Neural cell (in vitro differentiated cells): ENCODE measurements at regions not wholly inside any gene's neighbourhood (a gene's known extent, or its start where the extent isn't known, plus 50 kb on each side); places are given as distances from the start of the nearest gene placed in this dataset.

Experiments
- H2AFZ ChIP-seq: fragments of 200-600, 300-800 bp; sonication (generic), shearing (Covaris generic); 2 replicates; pipeline ENCODE4 v1.6.0; 2014; ENCODE audit warnings: low read depth, mild to moderate bottlenecking, antibody characterized with exemption, low read length, moderate library complexity
- H3F3A ChIP-seq: fragments of 200-600 bp; shearing (Covaris generic); 2 replicates; pipeline ENCODE4 v1.6.1; 2016; ENCODE audit warnings: mild to moderate bottlenecking, moderate library complexity, mixed read lengths, antibody characterized with exemption, low read length; ENCODE audit not compliant: insufficient read depth, poor library complexity, severe bottlenecking
- H3K27ac ChIP-seq: fragments of 200-600, 300-800 bp; sonication (generic), shearing (Covaris generic); 2 replicates; pipeline ENCODE4 v1.5.1; 2014; ENCODE audit warnings: mild to moderate bottlenecking, low read length, moderate library complexity
- H3K27me3 ChIP-seq: fragments of 300-800, 200-600 bp; sonication (generic), shearing (Covaris generic); 2 replicates; pipeline ENCODE4 v1.6.0; 2014; ENCODE audit warnings: mild to moderate bottlenecking, low read depth, low read length, moderate library complexity; ENCODE audit not compliant: insufficient read depth
- H3K36me3 ChIP-seq: fragments of 300-800, 200-600 bp; sonication (generic), shearing (Covaris generic); 2 replicates; pipeline ENCODE4 v1.5.1; 2014; ENCODE audit warnings: mild to moderate bottlenecking, antibody characterized with exemption, low read length, moderate library complexity; ENCODE audit not compliant: insufficient read depth
- H3K4me2 ChIP-seq: fragments of 300-800, 200-600 bp; sonication (generic), shearing (Covaris generic); 2 replicates; pipeline ENCODE4 v1.6.0; 2014; ENCODE audit warnings: mild to moderate bottlenecking, low read length
- H3K4me3 ChIP-seq: fragments of 300-800, 200-600 bp; sonication (generic), shearing (Covaris generic); 2 replicates; pipeline ENCODE4 v1.5.1; 2014; ENCODE audit warnings: mild to moderate bottlenecking, low read length, moderate library complexity
- H3K79me2 ChIP-seq: fragments of 200-600 bp; shearing (Covaris generic); replicated peaks from 2 replicates; pipeline ENCODE4 v1.6.0; 2014; ENCODE audit warnings: mild to moderate bottlenecking, low read length, moderate library complexity; ENCODE audit not compliant: insufficient read depth
- H3K9ac ChIP-seq: fragments of 300-800, 200-600 bp; sonication (generic), shearing (Covaris generic); 2 replicates; pipeline ENCODE4 v1.6.1; 2016; ENCODE audit warnings: mild to moderate bottlenecking, low read length, mixed read lengths
- H3K9me2 ChIP-seq: fragments of 200-600 bp; shearing (Covaris generic); 2 replicates; pipeline ENCODE4 v1.6.1; 2016; ENCODE audit warnings: mild to moderate bottlenecking, low read length, mixed read lengths; ENCODE audit not compliant: insufficient read depth
- H3K9me3 ChIP-seq: fragments of 200-600, 300-800 bp; sonication (generic), shearing (Covaris generic); 2 replicates; pipeline ENCODE4 v1.6.1; 2016; ENCODE audit warnings: mild to moderate bottlenecking, mixed run types, low read length, moderate library complexity, mixed read lengths
- H4K20me1 ChIP-seq: fragments of 200-600 bp; shearing (Covaris generic); 2 replicates; pipeline ENCODE4 v1.6.1; 2016; ENCODE audit warnings: mild to moderate bottlenecking, mixed run types; ENCODE audit not compliant: insufficient read depth
- EZH2 ChIP-seq: fragments of 200-600, 300-800 bp; shearing (Covaris generic), sonication (generic); IDR thresholded peaks from 2 replicates; pipeline ENCODE4 v1.6.1; 2014; ENCODE audit warnings: antibody characterized with exemption, low read length, borderline replicate concordance, mild to moderate bottlenecking; ENCODE audit not compliant: insufficient read depth, poor library complexity, severe bottlenecking
- MXI1 ChIP-seq: fragments of 450-650 bp; conservative IDR thresholded peaks from 2 replicates; pipeline ENCODE4 v1.6.1; 2014; ENCODE audit warnings: antibody characterized with exemption, mild to moderate bottlenecking; ENCODE audit not compliant: poor library complexity, severe bottlenecking
- POLR2AphosphoS5 ChIP-seq: IDR thresholded peaks from 2 replicates; pipeline ENCODE4 v1.6.1; 2012
- RAD21 ChIP-seq: fragments of 450-650 bp; conservative IDR thresholded peaks from 2 replicates; pipeline ENCODE4 v1.6.1; 2014; ENCODE audit warnings: antibody characterized with exemption, mild to moderate bottlenecking, moderate library complexity
- REST ChIP-seq: IDR thresholded peaks from 2 replicates; pipeline ENCODE4 v1.6.1; 2012; ENCODE audit warnings: borderline replicate concordance
- SMC3 ChIP-seq: fragments of 450-650 bp; conservative IDR thresholded peaks from 2 replicates; pipeline ENCODE4 v1.6.1; 2014; ENCODE audit warnings: antibody characterized with exemption, mild to moderate bottlenecking, moderate library complexity; ENCODE audit not compliant: poor library complexity
- TAF1 ChIP-seq: IDR thresholded peaks from 2 replicates; pipeline ENCODE4 v1.6.1; 2012; ENCODE audit warnings: low read depth
- TF ChIP-seq, protein P1 (sequence below): fragments of 450-650 bp; IDR thresholded peaks from 2 replicates; pipeline ENCODE4 v1.5.1; 2014; ENCODE audit warnings: antibody characterized with exemption, mild to moderate bottlenecking, moderate library complexity; ENCODE audit not compliant: poor library complexity, severe bottlenecking

DNA sequence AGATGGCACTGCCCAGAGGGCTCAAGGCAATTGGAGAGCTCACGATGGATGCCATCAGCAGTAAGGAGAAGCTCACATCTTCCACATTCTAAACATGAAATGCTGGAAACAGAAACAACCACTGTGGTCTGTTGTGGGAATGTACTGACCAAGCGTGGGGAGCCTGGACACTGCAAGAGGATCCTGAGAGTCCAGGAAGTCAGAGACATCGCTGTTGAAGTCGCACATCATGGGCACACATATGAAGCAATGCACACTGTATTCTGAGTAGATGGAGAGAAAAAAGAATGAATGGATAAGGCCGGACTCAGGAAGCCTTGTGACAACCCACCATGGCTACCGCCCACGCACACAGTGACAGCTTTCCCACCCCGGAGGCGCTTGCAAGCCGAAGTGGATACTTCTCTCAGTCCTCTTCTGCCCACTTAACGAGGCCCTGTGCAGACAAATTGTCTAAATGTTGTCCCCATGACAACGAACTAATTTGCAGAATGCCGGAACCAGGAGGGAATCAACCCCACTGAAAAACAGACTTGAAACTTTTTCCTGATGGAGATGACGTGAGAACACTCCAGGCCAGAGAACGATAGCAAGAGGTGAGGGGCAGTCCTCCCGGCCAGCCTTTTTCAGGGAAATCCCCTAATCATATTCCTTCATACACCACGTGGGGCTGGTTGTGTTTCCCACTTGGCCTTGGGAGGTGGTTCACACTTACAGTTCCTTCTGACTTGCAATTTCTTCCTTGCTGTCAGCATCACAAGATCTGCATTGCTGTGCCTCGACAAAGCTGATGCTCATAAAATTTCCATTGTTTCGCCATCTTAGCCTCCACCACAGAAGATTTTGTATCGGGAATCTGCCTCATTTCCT lies 109.6 kb upstream of the SERP2 start:
- Histone ChIP-seq H3K27ac (no peak overlapping the region), H3K9me3 (no peaks in the 10 kb centered on the region), H3F3A (no peaks in the 10 kb centered on the region), H3K9ac (no peak overlapping the region), H3K4me2 (no peak overlapping the region), H2AFZ (no peak overlapping the region), H3K27me3 (no peaks in the 10 kb centered on the region), H3K4me3 (no peak overlapping the region), H3K36me3 (no peaks in the 10 kb centered on the region), H3K79me2 (no peaks in the 10 kb centered on the region), H4K20me1 (no peaks in the 10 kb centered on the region), H3K9me2 (no peaks in the 10 kb centered on the region)
- no peak for TF ChIP-seq TAF1
- TF ChIP-seq MXI1 = no peak
- no peak for TF ChIP-seq EZH2
- TF ChIP-seq, protein P1, sequence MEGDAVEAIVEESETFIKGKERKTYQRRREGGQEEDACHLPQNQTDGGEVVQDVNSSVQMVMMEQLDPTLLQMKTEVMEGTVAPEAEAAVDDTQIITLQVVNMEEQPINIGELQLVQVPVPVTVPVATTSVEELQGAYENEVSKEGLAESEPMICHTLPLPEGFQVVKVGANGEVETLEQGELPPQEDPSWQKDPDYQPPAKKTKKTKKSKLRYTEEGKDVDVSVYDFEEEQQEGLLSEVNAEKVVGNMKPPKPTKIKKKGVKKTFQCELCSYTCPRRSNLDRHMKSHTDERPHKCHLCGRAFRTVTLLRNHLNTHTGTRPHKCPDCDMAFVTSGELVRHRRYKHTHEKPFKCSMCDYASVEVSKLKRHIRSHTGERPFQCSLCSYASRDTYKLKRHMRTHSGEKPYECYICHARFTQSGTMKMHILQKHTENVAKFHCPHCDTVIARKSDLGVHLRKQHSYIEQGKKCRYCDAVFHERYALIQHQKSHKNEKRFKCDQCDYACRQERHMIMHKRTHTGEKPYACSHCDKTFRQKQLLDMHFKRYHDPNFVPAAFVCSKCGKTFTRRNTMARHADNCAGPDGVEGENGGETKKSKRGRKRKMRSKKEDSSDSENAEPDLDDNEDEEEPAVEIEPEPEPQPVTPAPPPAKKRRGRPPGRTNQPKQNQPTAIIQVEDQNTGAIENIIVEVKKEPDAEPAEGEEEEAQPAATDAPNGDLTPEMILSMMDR = no peak
- no peak for TF ChIP-seq SMC3
- no peak for TF ChIP-seq REST
- no peak for TF ChIP-seq POLR2AphosphoS5

GRCh38 chr13:44266305-44266704 lies 107.3 kb upstream of the SERP2 start:
- Histone ChIP-seq H3K27ac (no peak overlapping the region), H3K9me2 (no peaks in the 10 kb centered on the region), H3K36me3 (no peaks in the 10 kb centered on the region), H2AFZ (no peak overlapping the region), H3K79me2 (no peaks in the 10 kb centered on the region), H3K27me3 (no peaks in the 10 kb centered on the region), H3K9me3 (no peaks in the 10 kb centered on the region), H3F3A (no peaks in the 10 kb centered on the region), H3K4me3 (no peak overlapping the region), H3K9ac (no peak overlapping the region), H4K20me1 (no peaks in the 10 kb centered on the region), H3K4me2 (no peak overlapping the region)
- TF ChIP-seq EZH2 (no peak), RAD21 (no peak)
- TF ChIP-seq, protein P1 = no peak
